GM21381 (cell line): ENCODE measurements at regions not wholly inside any gene's neighbourhood (a gene's known extent, or its start where the extent isn't known, plus 50 kb on each side); places are given as distances from the start of the nearest gene placed in this dataset.

ENCODE experiments used
- ATAC-seq: cut with Tn5 transposase; IDR thresholded peaks from one replicate; pipeline ENCODE4 v1.9.1; 2021; ENCODE audit warnings: mild to moderate bottlenecking, moderate library complexity; ENCODE audit not compliant: unreplicated experiment

GRCh38 chr11:19525714-19526113, 186.9 kb upstream of the NAV2 start:
- no peak for ATAC-seq

GRCh38 chr11:19525276-19525675, 187.4 kb upstream of the NAV2 start:
- no peak for ATAC-seq

GRCh38 chr11:19524171-19524671, 188.4 kb upstream of the NAV2 start:
- ATAC-seq: no peak

GRCh38 chr11:19520681-19521080, 192.0 kb upstream of the NAV2 start:
- ATAC-seq: no peak

- no peak for ATAC-seq
Measured at GRCh38 chr11:19519912-19520641, 192.6 kb upstream of the NAV2 start.

- ATAC-seq: no peak
Measured at GRCh38 chr11:19519353-19519752, 193.3 kb upstream of the NAV2 start.

- no peak for ATAC-seq
Measured at GRCh38 chr11:19513253-19513652, 199.4 kb upstream of the NAV2 start.

GRCh38 chr11:19512618-19513017, 200.0 kb upstream of the NAV2 start:
- no peak for ATAC-seq

GRCh38 chr11:19511413-19512183, 201.0 kb upstream of the NAV2 start:
- ATAC-seq: no peak

- ATAC-seq: no peak
Measured at GRCh38 chr11:19511066-19511412, 201.6 kb upstream of the NAV2 start.

GRCh38 chr11:19510468-19510867, 202.2 kb upstream of the NAV2 start:
- no peak for ATAC-seq

- no peak for ATAC-seq
Measured at GRCh38 chr11:19509215-19509614, 203.4 kb upstream of the NAV2 start.

- no peak for ATAC-seq
Measured at GRCh38 chr11:19508165-19508564, 204.5 kb upstream of the NAV2 start.

GRCh38 chr11:19506816-19507486, 205.7 kb upstream of the NAV2 start:
- ATAC-seq: no peak

GRCh38 chr11:19502691-19503253, 209.9 kb upstream of the NAV2 start:
- ATAC-seq: no peak

GRCh38 chr11:19501631-19502030, 211.0 kb upstream of the NAV2 start:
- ATAC-seq: no peak

GRCh38 chr11:19499999-19500398, 212.6 kb upstream of the NAV2 start:
- no peak for ATAC-seq

GRCh38 chr11:19499026-19499669, 213.5 kb upstream of the NAV2 start:
- no peak for ATAC-seq

GRCh38 chr11:19493446-19494213, 219.0 kb upstream of the NAV2 start:
- ATAC-seq: no peak
